IPS-11a (cell line): ENCODE measurements at regions not wholly inside any gene's neighbourhood (a gene's known extent, or its start where the extent isn't known, plus 50 kb on each side); places are given as distances from the start of the nearest gene placed in this dataset.
"Not testable (repeated sequence)": the region's sequence is repeated elsewhere in the genome, so short reads cannot be mapped to it uniquely, and the experiment has no call there.

Source experiments
- H3K4me3 ChIP-seq: one replicate; pipeline ENCODE4 v1.5.1; 2013; ENCODE audit warnings: low read depth, low read length, control low read depth

- H3K4me3 ChIP-seq = not testable (repeated sequence)
Measured at GRCh38 chr2:87483093-87483680, 264.7 kb upstream of the PLGLB2 start.

- H3K4me3 ChIP-seq = not testable (repeated sequence)
Measured at GRCh38 chr2:87484363-87484762, 263.5 kb upstream of the PLGLB2 start.

- H3K4me3 ChIP-seq = not testable (repeated sequence)
Measured at GRCh38 chr2:87485455-87485854, 262.4 kb upstream of the PLGLB2 start.

- H3K4me3 ChIP-seq = not testable (repeated sequence)
Measured at GRCh38 chr2:87485884-87486283, 262.0 kb upstream of the PLGLB2 start.

- H3K4me3 ChIP-seq = not testable (repeated sequence)
Measured at GRCh38 chr2:87486413-87486812, 261.5 kb upstream of the PLGLB2 start.

GRCh38 chr2:87488021-87488420, 259.9 kb upstream of the PLGLB2 start:
- not testable (repeated sequence) for H3K4me3 ChIP-seq

- H3K4me3 ChIP-seq = not testable (repeated sequence)
Measured at GRCh38 chr2:87488991-87489390, 258.9 kb upstream of the PLGLB2 start.

GRCh38 chr2:87494846-87495245, 253.0 kb upstream of the PLGLB2 start:
- H3K4me3 ChIP-seq = not testable (repeated sequence)

GRCh38 chr2:87495455-87495854, 252.4 kb upstream of the PLGLB2 start:
- not testable (repeated sequence) for H3K4me3 ChIP-seq

- H3K4me3 ChIP-seq = not testable (repeated sequence)
Measured at GRCh38 chr2:87496036-87497006, 251.6 kb upstream of the PLGLB2 start.

GRCh38 chr2:87497135-87497534, 250.8 kb upstream of the PLGLB2 start:
- H3K4me3 ChIP-seq = not testable (repeated sequence)

- not testable (repeated sequence) for H3K4me3 ChIP-seq
Measured at GRCh38 chr2:87497700-87498099, 250.2 kb upstream of the PLGLB2 start.

- not testable (repeated sequence) for H3K4me3 ChIP-seq
Measured at GRCh38 chr2:87498169-87498853, 249.6 kb upstream of the PLGLB2 start.

- H3K4me3 ChIP-seq = not testable (repeated sequence)
Measured at GRCh38 chr2:87498854-87499238, 249.0 kb upstream of the PLGLB2 start.

- H3K4me3 ChIP-seq = not testable (repeated sequence)
Measured at GRCh38 chr2:87499860-87500259, 248.0 kb upstream of the PLGLB2 start.

- not testable (repeated sequence) for H3K4me3 ChIP-seq
Measured at GRCh38 chr2:87500421-87500820, 247.5 kb upstream of the PLGLB2 start.

GRCh38 chr2:87500951-87501350, 246.9 kb upstream of the PLGLB2 start:
- not testable (repeated sequence) for H3K4me3 ChIP-seq

- H3K4me3 ChIP-seq = not testable (repeated sequence)
Measured at GRCh38 chr2:87502948-87503347, 244.9 kb upstream of the PLGLB2 start.

- H3K4me3 ChIP-seq = not testable (repeated sequence)
Measured at GRCh38 chr2:87505239-87505638, 242.6 kb upstream of the PLGLB2 start.

GRCh38 chr2:87505909-87506308, 242.0 kb upstream of the PLGLB2 start:
- H3K4me3 ChIP-seq = not testable (repeated sequence)
